GM12872 (cell line): ENCODE measurements at regions not wholly inside any gene's neighbourhood (a gene's known extent, or its start where the extent isn't known, plus 50 kb on each side); places are given as distances from the start of the nearest gene placed in this dataset.

ENCODE experiments used
- CTCF ChIP-seq: IDR thresholded peaks from 3 replicates; pipeline ENCODE4 v1.5.1; 2011; ENCODE audit warnings: low read depth, mild to moderate bottlenecking, low read length, moderate library complexity; ENCODE audit not compliant: insufficient read depth

GRCh38 chr11:19661827-19662226 is 50.8 kb upstream of the NAV2 start:
- no peak for TF ChIP-seq CTCF

- no peak for TF ChIP-seq CTCF
These were observed 52.6 kb upstream of the NAV2 start for GRCh38 chr11:19660076-19660475.

GRCh38 chr11:19659529-19659928 is 53.1 kb upstream of the NAV2 start:
- no peak for TF ChIP-seq CTCF

- 0 out of 3 replicates have a peak, but pooled peaks have one; percentile 14 for TF ChIP-seq CTCF
These were observed 54.3 kb upstream of the NAV2 start for GRCh38 chr11:19658344-19658743.

GRCh38 chr11:19656140-19656541 is 56.5 kb upstream of the NAV2 start:
- TF ChIP-seq CTCF: no peak

GRCh38 chr11:19652623-19653375 is 59.8 kb upstream of the NAV2 start:
- no peak for TF ChIP-seq CTCF

- TF ChIP-seq CTCF: no peak
These were observed 61.0 kb upstream of the NAV2 start for GRCh38 chr11:19651653-19652052.
